ENCODE measurements at regions not wholly inside any gene's neighbourhood (a gene's known extent, or its start where the extent isn't known, plus 50 kb on each side); places are given as distances from the start of the nearest gene placed in this dataset.

DNA sequence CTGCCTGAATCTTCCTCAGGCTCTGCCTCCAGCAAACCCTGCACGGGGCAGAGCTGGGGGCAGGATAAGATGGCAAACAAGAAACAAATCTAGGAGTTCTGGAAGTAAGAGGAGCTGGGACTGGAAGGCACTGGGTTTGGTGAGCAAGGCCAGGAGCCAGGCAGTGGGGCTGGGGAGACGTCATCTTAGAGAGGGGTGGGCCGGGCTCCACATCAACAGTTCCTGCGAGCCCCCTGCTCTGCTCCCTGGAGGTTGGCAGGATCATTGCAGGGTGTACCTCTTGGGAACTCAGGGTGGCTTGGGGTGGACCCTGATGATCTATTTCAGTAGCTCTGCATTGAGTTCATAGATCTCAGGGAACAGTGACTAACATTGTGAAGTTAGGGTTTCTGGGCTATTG lies 87.3 kb upstream of the PRR23E start:
- Histone ChIP-seq H3K27ac (ENCODE audit: low read depth in 2 of 2, low read length in 2 of 2) (no peak overlapping the region), H3K4me1 (ENCODE audit: control insufficient read depth in 2 of 2, insufficient read depth in 2 of 2, low read length in 2 of 2) (no peaks in the 10 kb centered on the region), H3K9ac (ENCODE audit: low read depth in 1 of 2, low read length in 2 of 2) (no peak overlapping the region), H3K27me3 (ENCODE audit: control insufficient read depth in 2 of 2, insufficient read depth in 2 of 2, low read length in 2 of 2) (no peaks in the 10 kb centered on the region), H3K9me3 (ENCODE audit: control insufficient read depth in 2 of 2, low read length in 2 of 2) (no peaks in the 10 kb centered on the region), H3K4me3 (ENCODE audit: low read length in 2 of 2) (no peak overlapping the region), H3K36me3 (ENCODE audit: control insufficient read depth in 2 of 2, insufficient read depth in 2 of 2, low read length in 2 of 2) (no peaks in the 10 kb centered on the region)

DNA sequence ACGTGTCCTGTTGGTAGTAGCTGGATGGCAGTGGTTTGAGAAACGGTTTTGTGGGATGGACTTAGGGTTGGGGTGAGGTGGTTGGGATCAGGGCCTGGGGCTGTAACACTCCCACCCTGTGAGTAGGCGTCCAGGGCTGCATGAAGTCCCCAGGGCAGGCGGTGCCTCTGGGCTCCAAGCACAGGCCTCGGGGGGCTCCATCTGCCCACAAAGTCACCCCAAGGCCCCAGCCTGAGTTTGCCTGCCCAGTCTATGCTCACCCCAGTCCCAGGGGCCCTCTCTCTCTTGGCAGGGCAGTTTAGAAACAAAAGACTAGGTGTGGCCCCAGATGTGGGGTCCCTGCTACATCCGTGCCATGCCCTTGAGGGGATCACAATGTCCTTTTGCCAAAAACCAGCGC lies 86.9 kb upstream of the PRR23E start:
- Histone ChIP-seq H3K4me1 (ENCODE audit: control insufficient read depth in 2 of 2, insufficient read depth in 2 of 2, low read length in 2 of 2) (no peaks in the 10 kb centered on the region), H3K36me3 (ENCODE audit: control insufficient read depth in 2 of 2, insufficient read depth in 2 of 2, low read length in 2 of 2) (no peaks in the 10 kb centered on the region), H3K9me3 (ENCODE audit: control insufficient read depth in 2 of 2, low read length in 2 of 2) (no peaks in the 10 kb centered on the region), H3K27me3 (ENCODE audit: control insufficient read depth in 2 of 2, insufficient read depth in 2 of 2, low read length in 2 of 2) (no peaks in the 10 kb centered on the region), H3K4me3 (ENCODE audit: low read length in 2 of 2) (no peak overlapping the region), H3K9ac (ENCODE audit: low read depth in 1 of 2, low read length in 2 of 2) (no peak overlapping the region), H3K27ac (ENCODE audit: low read depth in 2 of 2, low read length in 2 of 2) (no peak overlapping the region)

DNA sequence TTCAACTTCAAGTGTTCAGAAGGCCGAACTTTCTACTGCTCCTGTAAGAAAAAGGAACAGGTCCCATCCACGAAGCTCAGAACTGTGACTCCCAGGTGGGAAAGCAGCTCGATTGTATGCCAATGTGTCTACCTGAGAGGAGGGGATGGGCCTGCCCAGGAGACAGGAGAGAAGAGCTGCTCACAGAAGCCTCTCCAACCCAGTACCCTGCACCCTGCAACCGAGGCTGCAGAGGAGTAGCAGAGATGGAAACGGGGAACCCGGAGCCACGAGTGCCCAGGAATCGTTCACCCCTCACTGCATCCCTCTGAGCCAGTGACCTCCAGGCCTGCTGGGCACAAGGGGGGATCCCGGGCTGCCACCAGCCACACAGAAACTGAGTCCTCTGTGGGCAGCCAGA lies 86.5 kb upstream of the PRR23E start:
- no peaks in the 10 kb centered on the region for H3K36me3 ChIP-seq (ENCODE audit: control insufficient read depth in 2 of 2, insufficient read depth in 2 of 2, low read length in 2 of 2)
- no peak overlapping the region for H3K4me3 ChIP-seq (ENCODE audit: low read length in 2 of 2)
- H3K4me1 ChIP-seq (ENCODE audit: control insufficient read depth in 2 of 2, insufficient read depth in 2 of 2, low read length in 2 of 2) = no peaks in the 10 kb centered on the region
- H3K27me3 ChIP-seq (ENCODE audit: control insufficient read depth in 2 of 2, insufficient read depth in 2 of 2, low read length in 2 of 2) = no peaks in the 10 kb centered on the region
- H3K27ac ChIP-seq (ENCODE audit: low read depth in 2 of 2, low read length in 2 of 2) = no peak overlapping the region
- H3K9ac ChIP-seq (ENCODE audit: low read depth in 1 of 2, low read length in 2 of 2) = no peak overlapping the region
- H3K9me3 ChIP-seq (ENCODE audit: control insufficient read depth in 2 of 2, low read length in 2 of 2) = peaks cover 1 to 2% of the 10 kb centered on the region in 2 donors

DNA sequence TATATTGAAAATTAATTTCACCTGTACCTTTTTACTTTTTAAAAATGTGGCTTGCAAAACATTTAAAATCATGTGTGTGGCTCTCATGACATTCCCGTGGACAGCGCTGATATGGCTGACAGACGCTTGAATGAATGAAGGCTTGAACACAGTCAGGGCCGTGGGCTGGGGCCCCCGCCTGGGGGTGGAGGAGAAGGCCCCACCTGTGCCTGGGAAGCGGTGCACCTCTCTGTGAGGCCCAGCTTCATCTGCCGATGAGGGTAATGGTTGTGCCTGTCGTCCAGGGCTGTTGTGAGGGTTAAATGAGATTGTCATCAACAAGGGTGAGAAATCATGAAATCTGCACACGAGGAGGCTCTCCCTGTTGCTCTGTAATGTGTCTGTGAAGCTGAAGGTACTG lies 85.9 kb upstream of the PRR23E start:
- Histone ChIP-seq H3K27me3 (ENCODE audit: control insufficient read depth in 2 of 2, insufficient read depth in 2 of 2, low read length in 2 of 2) (no peaks in the 10 kb centered on the region), H3K4me3 (ENCODE audit: low read length in 2 of 2) (no peak overlapping the region), H3K9me3 (ENCODE audit: control insufficient read depth in 2 of 2, low read length in 2 of 2) (peaks cover 3 to 4% of the 10 kb centered on the region in 2 donors)

DNA sequence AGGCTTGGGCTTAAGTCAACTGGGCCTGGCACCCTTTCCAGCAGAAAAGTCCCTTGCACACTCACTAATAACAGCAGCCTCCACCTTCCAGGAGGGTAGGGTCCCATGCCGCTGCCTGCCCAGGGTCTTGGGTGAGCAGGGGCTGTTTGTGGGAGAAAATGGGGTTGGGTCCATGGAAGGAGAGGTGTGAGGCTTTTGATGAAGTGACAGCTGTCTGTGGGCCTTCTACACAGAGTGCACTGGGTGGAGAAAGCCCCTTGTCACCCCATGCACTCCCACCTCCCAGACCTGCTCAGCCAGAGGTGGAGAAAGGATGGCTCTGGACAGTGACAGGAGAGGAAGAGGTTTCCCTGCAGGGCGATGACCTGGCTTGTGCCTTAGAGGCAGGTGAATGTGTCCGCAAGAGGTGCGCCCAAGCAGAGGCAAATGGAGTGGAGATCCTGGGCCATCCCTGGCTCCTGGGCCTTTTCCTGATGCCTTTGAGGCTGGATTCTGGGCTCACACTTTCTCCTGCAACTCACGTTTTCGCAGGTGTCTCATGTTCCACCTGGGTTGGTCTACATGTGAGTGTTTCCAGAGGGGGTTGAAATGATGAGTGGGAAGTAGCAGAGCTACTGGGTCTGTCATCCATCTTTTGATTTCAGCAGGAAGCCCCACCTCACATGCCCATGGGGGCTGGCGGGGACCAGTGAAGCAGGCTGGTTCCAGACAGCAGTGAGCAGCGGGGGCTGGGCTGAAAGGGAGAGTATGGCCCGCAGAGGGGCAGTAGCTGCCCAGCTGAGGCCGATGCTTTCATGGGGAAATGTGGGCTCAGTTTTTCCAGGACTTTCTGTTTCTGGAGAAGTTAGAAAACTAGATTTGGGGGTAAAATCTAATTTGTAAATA lies 85.2 kb upstream of the PRR23E start:
- no peaks in the 10 kb centered on the region for H3K36me3 ChIP-seq (ENCODE audit: control insufficient read depth in 2 of 2, insufficient read depth in 2 of 2, low read length in 2 of 2)
- H3K9me3 ChIP-seq (ENCODE audit: control insufficient read depth in 2 of 2, low read length in 2 of 2) = peaks cover 3 to 7% of the 10 kb centered on the region in 2 donors
- no peak overlapping the region for H3K27ac ChIP-seq (ENCODE audit: low read depth in 2 of 2, low read length in 2 of 2)
- H3K9ac ChIP-seq (ENCODE audit: low read depth in 1 of 2, low read length in 2 of 2) = no peak overlapping the region
- no peaks in the 10 kb centered on the region for H3K4me1 ChIP-seq (ENCODE audit: control insufficient read depth in 2 of 2, insufficient read depth in 2 of 2, low read length in 2 of 2)
- no peak overlapping the region for H3K4me3 ChIP-seq (ENCODE audit: low read length in 2 of 2)
- no peaks in the 10 kb centered on the region for H3K27me3 ChIP-seq (ENCODE audit: control insufficient read depth in 2 of 2, insufficient read depth in 2 of 2, low read length in 2 of 2)

More for the DNA sequence above, 85.9 kb upstream of the PRR23E start:
- Histone ChIP-seq H3K9ac (ENCODE audit: low read depth in 1 of 2, low read length in 2 of 2) (no peak overlapping the region), H3K36me3 (ENCODE audit: control insufficient read depth in 2 of 2, insufficient read depth in 2 of 2, low read length in 2 of 2) (no peaks in the 10 kb centered on the region), H3K4me1 (ENCODE audit: control insufficient read depth in 2 of 2, insufficient read depth in 2 of 2, low read length in 2 of 2) (no peaks in the 10 kb centered on the region), H3K27ac (ENCODE audit: low read depth in 2 of 2, low read length in 2 of 2) (no peak overlapping the region)

DNA sequence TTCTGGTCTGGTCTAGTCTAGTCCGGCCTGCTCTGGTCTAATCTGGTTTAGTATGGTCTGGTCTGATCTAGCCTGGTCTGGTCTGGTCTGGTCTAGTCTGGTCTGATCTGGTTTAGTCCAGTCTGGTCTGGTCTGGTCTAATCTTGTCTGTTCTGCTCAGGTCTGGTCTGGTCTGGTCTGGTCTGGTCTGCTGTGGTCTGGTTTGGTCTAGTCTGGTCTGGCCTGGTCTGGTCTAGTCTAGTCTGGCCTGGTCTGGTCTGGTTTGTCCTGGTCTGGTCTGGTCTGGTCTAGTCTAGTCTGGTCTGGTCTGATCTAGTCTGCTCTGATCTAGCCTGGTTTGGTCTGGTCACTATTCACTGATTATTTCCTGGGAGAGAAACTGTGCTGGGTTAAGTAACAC lies 84.1 kb upstream of the PRR23E start:
- no peaks in the 10 kb centered on the region for H3K4me1 ChIP-seq (ENCODE audit: control insufficient read depth in 2 of 2, insufficient read depth in 2 of 2, low read length in 2 of 2)
- H3K36me3 ChIP-seq (ENCODE audit: control insufficient read depth in 2 of 2, insufficient read depth in 2 of 2, low read length in 2 of 2) = no peaks in the 10 kb centered on the region
- no peaks in the 10 kb centered on the region for H3K27me3 ChIP-seq (ENCODE audit: control insufficient read depth in 2 of 2, insufficient read depth in 2 of 2, low read length in 2 of 2)
- H3K4me3 ChIP-seq (ENCODE audit: low read length in 2 of 2) = no peak overlapping the region
- H3K27ac ChIP-seq (ENCODE audit: low read depth in 2 of 2, low read length in 2 of 2) = no peak overlapping the region
- peaks cover 6 to 10% of the 10 kb centered on the region in 2 donors for H3K9me3 ChIP-seq (ENCODE audit: control insufficient read depth in 2 of 2, low read length in 2 of 2)
- H3K9ac ChIP-seq (ENCODE audit: low read depth in 1 of 2, low read length in 2 of 2) = no peak overlapping the region

DNA sequence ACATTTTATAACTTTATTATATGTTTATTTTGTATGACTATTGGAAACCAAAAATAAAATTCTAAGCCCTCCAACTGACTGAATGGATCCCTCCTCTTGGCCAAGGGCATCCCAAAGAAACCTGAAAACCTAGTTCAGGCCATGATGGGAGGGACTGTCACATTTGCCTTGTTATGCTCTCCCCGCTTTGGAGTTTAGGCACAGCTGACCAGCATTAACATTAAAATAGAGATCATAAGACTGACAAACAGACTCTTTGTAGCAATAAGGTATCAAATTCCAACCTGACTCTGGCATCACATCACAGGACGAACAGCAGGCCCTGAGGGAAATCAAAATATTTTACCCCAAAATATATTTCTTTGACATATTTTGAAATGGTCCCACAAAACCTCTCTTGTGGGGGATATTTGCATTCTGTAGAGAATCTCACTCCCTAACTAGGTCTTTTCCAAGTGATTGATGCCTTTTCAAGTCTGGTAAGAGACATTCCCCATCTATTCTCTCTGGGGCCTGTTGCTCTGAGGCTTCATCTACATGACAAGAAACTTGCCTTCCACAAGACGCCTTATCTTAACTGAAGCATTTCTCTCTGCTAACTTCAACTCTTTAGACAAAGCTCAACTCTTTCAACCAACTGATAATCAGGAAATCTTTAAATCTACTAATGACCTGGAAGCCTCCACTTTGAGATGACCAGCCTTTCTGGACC lies 81.8 kb upstream of the PRR23E start:
- peaks cover 6 to 10% of the 10 kb centered on the region in 2 donors for H3K9me3 ChIP-seq (ENCODE audit: control insufficient read depth in 2 of 2, low read length in 2 of 2)
- no peaks in the 10 kb centered on the region for H3K4me1 ChIP-seq (ENCODE audit: control insufficient read depth in 2 of 2, insufficient read depth in 2 of 2, low read length in 2 of 2)
- H3K9ac ChIP-seq (ENCODE audit: low read depth in 1 of 2, low read length in 2 of 2) = no peak overlapping the region
- no peak overlapping the region for H3K4me3 ChIP-seq (ENCODE audit: low read length in 2 of 2)
- no peaks in the 10 kb centered on the region for H3K27me3 ChIP-seq (ENCODE audit: control insufficient read depth in 2 of 2, insufficient read depth in 2 of 2, low read length in 2 of 2)
- no peaks in the 10 kb centered on the region for H3K36me3 ChIP-seq (ENCODE audit: control insufficient read depth in 2 of 2, insufficient read depth in 2 of 2, low read length in 2 of 2)
- no peak overlapping the region for H3K27ac ChIP-seq (ENCODE audit: low read depth in 2 of 2, low read length in 2 of 2)

DNA sequence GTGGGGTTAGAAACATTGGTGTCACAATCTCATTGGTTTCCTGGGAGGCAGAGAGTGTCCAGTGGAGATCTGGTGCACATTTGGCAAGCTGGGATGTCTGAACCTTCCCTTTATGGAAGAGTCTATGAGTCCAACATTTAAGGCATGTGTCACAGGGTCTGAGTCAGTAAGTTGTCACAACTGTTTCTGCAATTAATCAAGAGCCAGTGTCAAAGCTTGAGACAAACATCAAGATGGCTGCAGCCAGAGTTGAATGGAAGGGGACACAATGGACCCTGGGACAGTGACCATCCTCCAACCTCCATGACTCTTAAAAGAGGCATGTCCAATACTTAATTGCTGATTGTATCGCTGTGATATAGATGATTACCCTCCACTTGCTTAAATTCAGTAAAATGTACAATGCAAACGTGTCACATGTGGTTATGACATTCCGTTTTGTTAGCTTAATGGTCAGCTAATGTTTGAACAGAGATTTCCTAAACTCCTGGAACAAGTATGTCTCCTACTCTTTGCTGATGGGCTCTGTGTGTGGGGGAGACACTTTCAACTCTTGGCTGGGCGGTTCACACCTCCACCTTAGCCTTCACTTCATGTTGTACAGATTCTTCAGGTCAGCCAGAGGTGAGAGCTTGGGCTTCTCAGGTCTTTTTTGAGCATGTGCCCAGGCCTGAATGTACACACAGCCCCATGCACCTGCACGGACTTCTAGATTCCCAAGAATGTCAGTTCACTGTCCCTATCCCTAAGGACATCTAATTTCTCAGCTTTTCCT lies 79.9 kb upstream of the PRR23E start:
- H3K9me3 ChIP-seq (ENCODE audit: control insufficient read depth in 2 of 2, low read length in 2 of 2) = peaks cover 6 to 10% of the 10 kb centered on the region in 2 donors
- H3K36me3 ChIP-seq (ENCODE audit: control insufficient read depth in 2 of 2, insufficient read depth in 2 of 2, low read length in 2 of 2) = no peaks in the 10 kb centered on the region
- H3K4me3 ChIP-seq (ENCODE audit: low read length in 2 of 2) = no peak overlapping the region

DNA sequence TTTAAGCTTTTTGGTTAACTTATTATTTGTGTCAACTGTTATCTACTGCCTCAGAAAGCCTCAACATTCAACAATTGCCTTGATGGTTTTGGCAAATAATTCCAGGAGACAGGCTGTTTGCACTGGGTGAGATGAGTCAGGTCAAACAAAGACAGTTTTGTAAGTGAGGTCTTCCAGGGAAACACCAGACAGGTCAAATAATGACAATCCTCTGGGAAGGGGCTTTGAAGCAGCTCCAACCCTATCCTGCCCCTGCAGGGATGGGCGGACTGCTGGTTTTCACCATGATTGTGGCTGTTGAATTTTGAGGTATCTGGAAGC lies 79.4 kb upstream of the PRR23E start:
- peaks cover 6 to 10% of the 10 kb centered on the region in 2 donors for H3K9me3 ChIP-seq (ENCODE audit: control insufficient read depth in 2 of 2, low read length in 2 of 2)
- H3K4me3 ChIP-seq (ENCODE audit: low read length in 2 of 2) = no peak overlapping the region
- H3K36me3 ChIP-seq (ENCODE audit: control insufficient read depth in 2 of 2, insufficient read depth in 2 of 2, low read length in 2 of 2) = no peaks in the 10 kb centered on the region
- no peaks in the 10 kb centered on the region for H3K4me1 ChIP-seq (ENCODE audit: control insufficient read depth in 2 of 2, insufficient read depth in 2 of 2, low read length in 2 of 2)
- no peak overlapping the region for H3K9ac ChIP-seq (ENCODE audit: low read depth in 1 of 2, low read length in 2 of 2)
- no peak overlapping the region for H3K27ac ChIP-seq (ENCODE audit: low read depth in 2 of 2, low read length in 2 of 2)
- no peaks in the 10 kb centered on the region for H3K27me3 ChIP-seq (ENCODE audit: control insufficient read depth in 2 of 2, insufficient read depth in 2 of 2, low read length in 2 of 2)

More for the DNA sequence above, 79.9 kb upstream of the PRR23E start:
- Histone ChIP-seq H3K4me1 (ENCODE audit: control insufficient read depth in 2 of 2, insufficient read depth in 2 of 2, low read length in 2 of 2) (no peaks in the 10 kb centered on the region), H3K27ac (ENCODE audit: low read depth in 2 of 2, low read length in 2 of 2) (no peak overlapping the region), H3K9ac (ENCODE audit: low read depth in 1 of 2, low read length in 2 of 2) (no peak overlapping the region), H3K27me3 (ENCODE audit: control insufficient read depth in 2 of 2, insufficient read depth in 2 of 2, low read length in 2 of 2) (no peaks in the 10 kb centered on the region)

Data from mucosa of rectum (tissue), 2 donors.